Keratinocyte (primary cell): ENCODE measurements at regions not wholly inside any gene's neighbourhood (a gene's known extent, or its start where the extent isn't known, plus 50 kb on each side); places are given as distances from the start of the nearest gene placed in this dataset.

Source experiments
- DNase-seq: peaks from one replicate; pipeline ENCODE4 v3.0.0-alpha.2; 2011; ENCODE audit warnings: low read depth, missing footprints, low spot score
- FAIRE-seq: peaks from 2 replicates; lab custom pipeline; 2011; peaks lifted over from hg19 to GRCh38; lab: Jason Lieb, UNC
- H2AFZ ChIP-seq: 2 replicates; pipeline ENCODE4 v1.6.0; 2012; ENCODE audit warnings: low read length, control low read depth, inconsistent platforms; ENCODE audit not compliant: control insufficient read depth
- H3K27ac ChIP-seq: 2 replicates; pipeline ENCODE4 v1.5.1; 2011; ENCODE audit warnings: low read length; ENCODE audit not compliant: control insufficient read depth, insufficient read depth
- H3K27me3 ChIP-seq: 3 replicates; pipeline ENCODE4 v1.6.0; 2011; ENCODE audit warnings: low read length; ENCODE audit not compliant: control insufficient read depth, insufficient read depth; ENCODE audit errors: extremely low read depth
- H3K36me3 ChIP-seq, 2 experiments: 2 replicates in 1 of 2; 3 replicates in 1 of 2; pipeline ENCODE4 v1.5.1; 2011; ENCODE audit warnings: low read length in 2 of 2, mild to moderate bottlenecking in 1 of 2; ENCODE audit not compliant: control insufficient read depth in 2 of 2, insufficient read depth in 2 of 2; ENCODE audit errors: extremely low read depth in 1 of 2
- H3K4me1 ChIP-seq: 3 replicates; pipeline ENCODE4 v1.5.1; 2011; ENCODE audit warnings: low read length; ENCODE audit not compliant: control insufficient read depth, insufficient read depth; ENCODE audit errors: extremely low read depth
- H3K4me2 ChIP-seq: 3 replicates; pipeline ENCODE4 v1.6.0; 2011; ENCODE audit warnings: low read depth, low read length; ENCODE audit not compliant: control insufficient read depth, insufficient read depth; ENCODE audit errors: extremely low read depth
- H3K4me3 ChIP-seq, 3 experiments: fragments of 200-600 bp in 1 of 3; sonication (generic) in 1 of 3; 2 replicates in 2 of 3; 3 replicates in 1 of 3; pipeline ENCODE4 v1.5.1; 2011 to 2016; ENCODE audit warnings: low read length in 3 of 3, mild to moderate bottlenecking in 3 of 3, control low read depth in 2 of 3, inconsistent platforms in 1 of 3, low read depth in 1 of 3, mixed read lengths in 1 of 3, mixed run types in 1 of 3, moderate library complexity in 1 of 3; ENCODE audit not compliant: control insufficient read depth in 2 of 3, insufficient read depth in 2 of 3; ENCODE audit errors: extremely low read depth in 1 of 3
- H3K79me2 ChIP-seq: 2 replicates; pipeline ENCODE4 v1.6.0; 2012; ENCODE audit warnings: low read length; ENCODE audit not compliant: control insufficient read depth, insufficient read depth
- H3K9ac ChIP-seq: 3 replicates; pipeline ENCODE4 v1.6.0; 2011; ENCODE audit warnings: low read length; ENCODE audit not compliant: control insufficient read depth, insufficient read depth; ENCODE audit errors: extremely low read depth
- H3K9me1 ChIP-seq: 3 replicates; pipeline ENCODE4 v1.6.0; 2011; ENCODE audit warnings: low read length; ENCODE audit not compliant: control insufficient read depth, insufficient read depth; ENCODE audit errors: extremely low read depth
- H3K9me3 ChIP-seq: 2 replicates; pipeline ENCODE4 v1.5.1; 2012; ENCODE audit warnings: low read depth, low read length; ENCODE audit not compliant: control insufficient read depth
- H4K20me1 ChIP-seq: 3 replicates; pipeline ENCODE4 v1.6.0; 2011; ENCODE audit warnings: low read length; ENCODE audit not compliant: control insufficient read depth, insufficient read depth; ENCODE audit errors: extremely low read depth
- CTCF ChIP-seq, 3 experiments: IDR thresholded peaks in 1 of 3; conservative IDR thresholded peaks in 1 of 3; optimal IDR thresholded peaks in 1 of 3; 2 replicates in 2 of 3; 3 replicates in 1 of 3; pipeline versions ENCODE3 to v1.5.1; 2011; ENCODE audit warnings: low read length in 3 of 3, mild to moderate bottlenecking in 3 of 3, moderate library complexity in 2 of 3, control low read depth in 1 of 3, inconsistent platforms in 1 of 3; ENCODE audit not compliant: insufficient read depth in 2 of 3; ENCODE audit errors: extremely low read depth in 1 of 3
- EZH2 ChIP-seq: IDR thresholded peaks from one replicate; pipeline ENCODE4 v1.6.1; 2012; ENCODE audit warnings: inconsistent platforms, mild to moderate bottlenecking, low read length, moderate library complexity
- dilution Hi-C: fragments of 300-500 bp; cut with MboI; formaldehyde crosslinking; loops from one replicate; pipeline ENCODE4 v1.7.0; 2020; ENCODE audit warnings: low sequenced_read_pairs; ENCODE audit not compliant: extremely low pct_ligation_motif_present

- H4K20me1 ChIP-seq: no peaks in the 10 kb centered on the region
- no peak for FAIRE-seq
- no peak overlapping the region for H3K27ac ChIP-seq
- no peaks in the 10 kb centered on the region for H3K9me3 ChIP-seq
- H3K9ac ChIP-seq: no peak overlapping the region
- dilution Hi-C loops: no loop called here
- H3K4me3 ChIP-seq: no peak overlapping the region
- no peak overlapping the region for H3K4me2 ChIP-seq
- no peak for DNase-seq
- H3K27me3 ChIP-seq: no peaks in the 10 kb centered on the region
- no peaks in the 10 kb centered on the region for H3K36me3 ChIP-seq
- no peaks in the 10 kb centered on the region for H3K9me1 ChIP-seq
- H3K79me2 ChIP-seq: no peaks in the 10 kb centered on the region
- no peak overlapping the region for H2AFZ ChIP-seq
- no peak for TF ChIP-seq CTCF (optimal IDR thresholded peaks at IDR 0.05 in 1 of 3, IDR thresholded peaks at IDR 0.05 in 1 of 3, conservative IDR thresholded peaks at IDR 0.05 in 1 of 3; ENCODE audit: extremely low read depth in 1 of 3, insufficient read depth in 2 of 3, low read length in 3 of 3)
- TF ChIP-seq EZH2: no peak
- no peaks in the 10 kb centered on the region for H3K4me1 ChIP-seq
Measured at GRCh38 chr12:114293073-114293472, 112.9 kb downstream of the TBX5 start.

- H3K79me2 ChIP-seq: no peaks in the 10 kb centered on the region
- no peak overlapping the region for H3K9ac ChIP-seq
- H3K27me3 ChIP-seq: no peaks in the 10 kb centered on the region
- dilution Hi-C loops: no loop called here
- no peak overlapping the region for H3K4me3 ChIP-seq
- no peak for FAIRE-seq
- H3K9me3 ChIP-seq: no peaks in the 10 kb centered on the region
- no peak overlapping the region for H2AFZ ChIP-seq
- no peak overlapping the region for H3K4me2 ChIP-seq
- TF ChIP-seq CTCF (optimal IDR thresholded peaks at IDR 0.05 in 1 of 3, IDR thresholded peaks at IDR 0.05 in 1 of 3, conservative IDR thresholded peaks at IDR 0.05 in 1 of 3; ENCODE audit: extremely low read depth in 1 of 3, insufficient read depth in 2 of 3, low read length in 3 of 3): no peak
- TF ChIP-seq EZH2: no peak
- no peaks in the 10 kb centered on the region for H3K36me3 ChIP-seq
- no peaks in the 10 kb centered on the region for H4K20me1 ChIP-seq
- H3K9me1 ChIP-seq: no peaks in the 10 kb centered on the region
- DNase-seq: no peak
- no peak overlapping the region for H3K27ac ChIP-seq
- no peaks in the 10 kb centered on the region for H3K4me1 ChIP-seq
Measured at GRCh38 chr12:114291389-114292060, 114.4 kb downstream of the TBX5 start.
